Esophagus muscularis mucosa (tissue), 3 donors: ENCODE measurements at regions not wholly inside any gene's neighbourhood (a gene's known extent, or its start where the extent isn't known, plus 50 kb on each side); places are given as distances from the start of the nearest gene placed in this dataset.

Experiments
- POLR2AphosphoS5 ChIP-seq, 2 donors: sonication (generic); formaldehyde crosslinking; IDR thresholded peaks; one replicate each; pipeline ENCODE4 v1.6.1; 2017; ENCODE audit warnings: antibody characterized with exemption in 2 of 2
- TF ChIP-seq, protein P1 (sequence below), 3 experiments: fragments of 200-600 bp in 2 of 3; fragments of 450-650 bp in 1 of 3; sonication (generic) in 2 of 3; IDR thresholded peaks; one replicate each; pipeline ENCODE4 v1.5.1; 2017 to 2019; ENCODE audit warnings: antibody characterized with exemption in 3 of 3, mild to moderate bottlenecking in 2 of 3, moderate library complexity in 1 of 3

- TF ChIP-seq, protein P1, sequence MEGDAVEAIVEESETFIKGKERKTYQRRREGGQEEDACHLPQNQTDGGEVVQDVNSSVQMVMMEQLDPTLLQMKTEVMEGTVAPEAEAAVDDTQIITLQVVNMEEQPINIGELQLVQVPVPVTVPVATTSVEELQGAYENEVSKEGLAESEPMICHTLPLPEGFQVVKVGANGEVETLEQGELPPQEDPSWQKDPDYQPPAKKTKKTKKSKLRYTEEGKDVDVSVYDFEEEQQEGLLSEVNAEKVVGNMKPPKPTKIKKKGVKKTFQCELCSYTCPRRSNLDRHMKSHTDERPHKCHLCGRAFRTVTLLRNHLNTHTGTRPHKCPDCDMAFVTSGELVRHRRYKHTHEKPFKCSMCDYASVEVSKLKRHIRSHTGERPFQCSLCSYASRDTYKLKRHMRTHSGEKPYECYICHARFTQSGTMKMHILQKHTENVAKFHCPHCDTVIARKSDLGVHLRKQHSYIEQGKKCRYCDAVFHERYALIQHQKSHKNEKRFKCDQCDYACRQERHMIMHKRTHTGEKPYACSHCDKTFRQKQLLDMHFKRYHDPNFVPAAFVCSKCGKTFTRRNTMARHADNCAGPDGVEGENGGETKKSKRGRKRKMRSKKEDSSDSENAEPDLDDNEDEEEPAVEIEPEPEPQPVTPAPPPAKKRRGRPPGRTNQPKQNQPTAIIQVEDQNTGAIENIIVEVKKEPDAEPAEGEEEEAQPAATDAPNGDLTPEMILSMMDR (IDR thresholded peaks at IDR 0.05): peak; percentile 60 to 75 (median 62)
- no peak for TF ChIP-seq POLR2AphosphoS5 (IDR thresholded peaks at IDR 0.05)
Measured at GRCh38 chr3:176872771-176873209, 324.5 kb downstream of the TBL1XR1 start.
